Rectal smooth muscle tissue (tissue), 1 donor: ENCODE measurements at regions not wholly inside any gene's neighbourhood (a gene's known extent, or its start where the extent isn't known, plus 50 kb on each side); places are given as distances from the start of the nearest gene placed in this dataset.

ENCODE experiments used
- H3K27ac ChIP-seq: one replicate; pipeline ENCODE4 v1.7.0; 2013; ENCODE audit warnings: low read depth, low read length, inconsistent platforms
- H3K27me3 ChIP-seq: one replicate; pipeline ENCODE4 v1.7.0; 2013; ENCODE audit warnings: low read length; ENCODE audit not compliant: control insufficient read depth, insufficient read depth
- H3K36me3 ChIP-seq: one replicate; pipeline ENCODE4 v1.7.0; 2013; ENCODE audit warnings: low read length; ENCODE audit not compliant: control insufficient read depth, insufficient read depth
- H3K4me1 ChIP-seq: one replicate; pipeline ENCODE4 v1.7.0; 2013; ENCODE audit warnings: low read length; ENCODE audit not compliant: control insufficient read depth, insufficient read depth
- H3K4me3 ChIP-seq: one replicate; pipeline ENCODE4 v1.7.0; 2013; ENCODE audit warnings: low read length
- H3K9ac ChIP-seq: one replicate; pipeline ENCODE4 v1.7.0; 2013; ENCODE audit warnings: low read length

- no peaks in the 10 kb centered on the region for H3K27me3 ChIP-seq
- no peak overlapping the region for H3K27ac ChIP-seq
- no peak overlapping the region for H3K9ac ChIP-seq
- H3K4me3 ChIP-seq = no peak overlapping the region
- no peaks in the 10 kb centered on the region for H3K36me3 ChIP-seq
- no peaks in the 10 kb centered on the region for H3K4me1 ChIP-seq
These were observed 94.2 kb upstream of the CXCL12 start for GRCh38 chr10:44478876-44479705.

- Histone ChIP-seq H3K36me3 (no peaks in the 10 kb centered on the region), H3K27me3 (no peaks in the 10 kb centered on the region), H3K27ac (no peak overlapping the region), H3K4me3 (no peak overlapping the region), H3K4me1 (no peaks in the 10 kb centered on the region), H3K9ac (no peak overlapping the region)
These were observed 107.8 kb upstream of the CXCL12 start for GRCh38 chr10:44492678-44493077.

- H3K27me3 ChIP-seq = no peaks in the 10 kb centered on the region
- H3K36me3 ChIP-seq = no peaks in the 10 kb centered on the region
- no peak overlapping the region for H3K4me3 ChIP-seq
- H3K9ac ChIP-seq = no peak overlapping the region
- no peak overlapping the region for H3K27ac ChIP-seq
- no peaks in the 10 kb centered on the region for H3K4me1 ChIP-seq
These were observed 113.3 kb upstream of the CXCL12 start for GRCh38 chr10:44498222-44498621.

GRCh38 chr10:44500451-44500850 is 115.6 kb upstream of the CXCL12 start:
- no peak overlapping the region for H3K9ac ChIP-seq
- no peaks in the 10 kb centered on the region for H3K4me1 ChIP-seq
- no peaks in the 10 kb centered on the region for H3K36me3 ChIP-seq
- no peak overlapping the region for H3K4me3 ChIP-seq
- H3K27me3 ChIP-seq = no peaks in the 10 kb centered on the region
- H3K27ac ChIP-seq = no peak overlapping the region

DNA sequence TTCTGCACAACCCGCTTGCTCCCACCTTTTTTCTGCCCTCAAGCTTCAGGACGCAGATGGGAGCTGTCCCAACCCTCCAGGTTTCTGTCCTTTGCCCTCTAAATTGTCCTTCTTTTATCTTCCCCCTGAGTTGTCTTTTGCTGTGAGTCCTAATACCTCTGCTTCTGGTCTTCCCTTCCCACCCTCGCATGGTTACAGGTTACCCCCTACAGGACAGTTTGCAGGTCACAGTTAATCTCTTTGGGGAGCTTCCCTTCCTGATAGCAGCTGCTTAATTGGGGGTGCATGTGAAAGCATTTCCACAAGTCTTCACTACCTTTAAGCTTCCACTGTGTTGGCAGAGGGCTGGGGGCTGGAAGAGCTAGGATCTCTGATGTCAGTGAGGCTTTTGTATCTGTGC is 121.5 kb upstream of the CXCL12 start:
- Histone ChIP-seq H3K9ac (no peak overlapping the region), H3K4me1 (no peaks in the 10 kb centered on the region), H3K27me3 (no peaks in the 10 kb centered on the region), H3K4me3 (no peak overlapping the region), H3K27ac (no peak overlapping the region), H3K36me3 (no peaks in the 10 kb centered on the region)

DNA sequence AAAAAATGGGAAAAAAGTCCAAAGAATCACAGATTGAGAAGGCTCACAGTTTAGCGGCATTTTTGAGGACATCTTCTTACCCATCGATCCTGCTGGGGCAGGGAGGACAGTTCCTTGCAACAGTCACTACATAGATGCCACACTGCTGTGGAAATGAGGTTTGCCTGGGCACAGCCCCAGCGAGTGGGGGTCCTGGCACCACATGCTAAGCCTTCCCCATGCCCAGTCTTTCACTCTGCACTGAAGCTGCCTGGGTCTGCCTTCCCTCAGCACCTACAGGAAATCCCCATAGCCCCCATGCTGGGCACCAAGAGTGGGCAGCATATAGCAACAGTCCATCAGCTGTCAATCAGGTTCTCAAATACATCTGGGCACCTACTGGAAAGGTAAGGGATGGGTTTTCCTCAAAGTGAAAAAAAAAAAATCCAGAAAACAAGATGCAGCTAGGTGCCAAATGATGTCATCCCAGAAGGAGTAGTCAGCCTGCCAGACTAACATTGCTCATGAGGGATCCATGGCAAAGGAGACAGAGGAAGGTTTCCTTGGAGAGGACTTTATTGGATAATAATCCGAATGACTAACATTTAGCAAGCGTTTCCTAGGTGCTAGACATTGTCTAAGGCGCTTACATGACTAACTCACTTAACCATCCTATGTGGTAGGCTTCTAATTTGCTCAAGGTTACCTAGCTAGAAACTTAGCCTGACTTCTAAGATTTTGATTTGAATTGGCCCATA is 125.7 kb upstream of the CXCL12 start:
- H3K4me3 ChIP-seq = no peak overlapping the region
- H3K27me3 ChIP-seq = no peaks in the 10 kb centered on the region
- peaks cover 6% of the 10 kb centered on the region for H3K4me1 ChIP-seq
- no peaks in the 10 kb centered on the region for H3K36me3 ChIP-seq
- H3K27ac ChIP-seq = no peak overlapping the region
- no peak overlapping the region for H3K9ac ChIP-seq

DNA sequence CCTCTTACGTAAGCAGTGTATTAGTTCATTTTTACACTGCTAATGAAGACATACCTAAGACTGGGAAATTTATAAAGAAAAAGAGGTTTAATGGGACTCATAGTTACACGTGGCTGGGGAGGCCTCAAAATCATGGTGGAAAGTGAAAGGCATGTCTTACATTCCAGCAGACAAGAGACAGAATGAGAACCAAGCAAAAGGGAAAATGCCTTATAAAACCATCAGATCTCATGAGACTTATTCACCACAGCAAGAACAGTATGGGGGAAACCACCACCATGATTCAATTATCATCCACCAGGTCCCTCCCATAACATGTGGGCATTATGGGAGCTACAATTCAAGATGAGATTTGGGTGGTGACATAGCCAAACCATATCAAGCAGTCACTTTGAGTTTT is 126.3 kb upstream of the CXCL12 start:
- H3K36me3 ChIP-seq = no peaks in the 10 kb centered on the region

GRCh38 chr10:44511601-44512000 is 126.7 kb upstream of the CXCL12 start:
- no peak overlapping the region for H3K9ac ChIP-seq
- peaks cover 6% of the 10 kb centered on the region for H3K4me1 ChIP-seq
- H3K27ac ChIP-seq = no peak overlapping the region
- no peaks in the 10 kb centered on the region for H3K36me3 ChIP-seq
- no peak overlapping the region for H3K4me3 ChIP-seq
- no peaks in the 10 kb centered on the region for H3K27me3 ChIP-seq

More for the DNA sequence above, 126.3 kb upstream of the CXCL12 start:
- peaks cover 6% of the 10 kb centered on the region for H3K4me1 ChIP-seq
- no peak overlapping the region for H3K27ac ChIP-seq
- no peak overlapping the region for H3K4me3 ChIP-seq
- no peak overlapping the region for H3K9ac ChIP-seq
- H3K27me3 ChIP-seq = no peaks in the 10 kb centered on the region

- Histone ChIP-seq H3K4me1 (peaks cover 6% of the 10 kb centered on the region), H3K27me3 (no peaks in the 10 kb centered on the region), H3K36me3 (no peaks in the 10 kb centered on the region), H3K4me3 (no peak overlapping the region), H3K9ac (no peak overlapping the region), H3K27ac (no peak overlapping the region)
These were observed 127.6 kb upstream of the CXCL12 start for GRCh38 chr10:44512431-44513022.

DNA sequence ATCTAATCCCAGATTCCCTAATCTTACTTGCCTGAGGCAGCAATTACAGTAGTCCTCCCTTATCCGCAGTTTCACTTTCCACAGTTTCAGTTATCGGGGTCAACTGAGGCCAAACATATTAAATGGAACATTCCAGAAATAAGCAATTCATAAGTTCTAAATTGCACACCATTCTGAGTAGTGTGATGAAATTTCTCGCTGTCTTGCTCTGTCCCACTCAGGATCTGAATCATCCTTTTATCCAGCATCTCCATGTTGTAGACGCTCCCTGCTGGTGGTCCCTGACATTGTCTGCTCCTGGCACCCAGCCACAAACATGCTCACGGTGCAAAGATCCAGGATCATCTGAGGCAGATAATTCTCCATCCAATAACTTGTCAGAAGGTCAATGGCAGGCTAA is 128.7 kb upstream of the CXCL12 start:
- Histone ChIP-seq H3K36me3 (no peaks in the 10 kb centered on the region), H3K4me1 (peaks cover 6% of the 10 kb centered on the region), H3K27ac (no peak overlapping the region), H3K9ac (no peak overlapping the region), H3K4me3 (no peak overlapping the region), H3K27me3 (no peaks in the 10 kb centered on the region)

- peaks cover 6% of the 10 kb centered on the region for H3K4me1 ChIP-seq
- H3K27me3 ChIP-seq = no peaks in the 10 kb centered on the region
- no peak overlapping the region for H3K27ac ChIP-seq
- no peak overlapping the region for H3K4me3 ChIP-seq
- H3K9ac ChIP-seq = no peak overlapping the region
- no peaks in the 10 kb centered on the region for H3K36me3 ChIP-seq
These were observed 132.0 kb upstream of the CXCL12 start for GRCh38 chr10:44516891-44517290.

- H3K4me1 ChIP-seq = peaks cover 1% of the 10 kb centered on the region
- no peaks in the 10 kb centered on the region for H3K27me3 ChIP-seq
- H3K36me3 ChIP-seq = no peaks in the 10 kb centered on the region
- no peak overlapping the region for H3K4me3 ChIP-seq
- H3K9ac ChIP-seq = no peak overlapping the region
- H3K27ac ChIP-seq = no peak overlapping the region
These were observed 132.7 kb upstream of the CXCL12 start for GRCh38 chr10:44517635-44518034.
